SJCRH30 (cell line): ENCODE measurements at regions not wholly inside any gene's neighbourhood (a gene's known extent, or its start where the extent isn't known, plus 50 kb on each side); places are given as distances from the start of the nearest gene placed in this dataset.
"Not testable (repeated sequence)": the region's sequence is repeated elsewhere in the genome, so short reads cannot be mapped to it uniquely, and the experiment has no call there.

ENCODE experiments used
- DNase-seq, 2 experiments: peaks; one replicate each; pipeline ENCODE4 v3.0.0-alpha.2; 2015 to 2020
- H3K27ac ChIP-seq: fragments of 250-450 bp; sonication (Bioruptor Pico); 2 replicates; pipeline ENCODE4 v1.5.1; 2020; ENCODE audit warnings: mild to moderate bottlenecking, moderate library complexity
- H3K27me3 ChIP-seq: fragments of 250-450 bp; sonication (Bioruptor Pico); 2 replicates; pipeline ENCODE4 v1.5.1; 2020; ENCODE audit warnings: mild to moderate bottlenecking, moderate library complexity
- H3K36me3 ChIP-seq: fragments of 250-450 bp; sonication (Bioruptor Pico); 2 replicates; pipeline ENCODE4 v1.5.1; 2020; ENCODE audit warnings: mild to moderate bottlenecking, moderate library complexity
- H3K4me1 ChIP-seq: fragments of 250-450 bp; sonication (Bioruptor Pico); 2 replicates; pipeline ENCODE4 v1.5.1; 2020; ENCODE audit warnings: mild to moderate bottlenecking, moderate library complexity
- H3K4me3 ChIP-seq: fragments of 250-450 bp; sonication (Bioruptor Pico); 2 replicates; pipeline ENCODE4 v1.5.1; 2020; ENCODE audit warnings: mild to moderate bottlenecking, moderate library complexity
- H3K9me3 ChIP-seq: fragments of 250-450 bp; sonication (Bioruptor Pico); replicated peaks from 2 replicates; pipeline ENCODE4 v1.5.1; 2020; ENCODE audit warnings: mild to moderate bottlenecking, moderate library complexity

DNA sequence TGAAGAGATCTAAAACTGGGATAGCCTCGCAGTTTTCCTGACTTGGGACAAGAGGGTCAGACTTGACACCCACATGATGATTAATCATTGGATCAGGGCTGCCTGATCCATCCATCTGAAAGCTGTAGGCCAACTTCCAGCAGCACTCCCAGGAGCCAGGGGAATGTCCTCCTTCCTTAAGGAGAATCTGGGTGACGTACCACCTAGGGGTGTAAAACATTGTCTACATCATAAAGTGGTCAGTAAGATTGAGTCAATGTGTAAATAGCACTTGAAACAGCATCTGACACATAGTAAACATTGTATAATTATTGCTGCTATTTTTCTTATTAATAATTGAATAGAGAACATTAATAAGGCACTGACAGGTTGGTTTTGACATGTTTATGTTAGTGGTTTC is 392.8 kb downstream of the JRKL start:
- no peaks in the 10 kb centered on the region for H3K4me1 ChIP-seq
- no peaks in the 10 kb centered on the region for H3K36me3 ChIP-seq
- H3K4me3 ChIP-seq: no peak overlapping the region
- no peaks in the 10 kb centered on the region for H3K27me3 ChIP-seq
- H3K9me3 ChIP-seq: no peaks in the 10 kb centered on the region
- no peak for DNase-seq
- no peak overlapping the region for H3K27ac ChIP-seq

DNA sequence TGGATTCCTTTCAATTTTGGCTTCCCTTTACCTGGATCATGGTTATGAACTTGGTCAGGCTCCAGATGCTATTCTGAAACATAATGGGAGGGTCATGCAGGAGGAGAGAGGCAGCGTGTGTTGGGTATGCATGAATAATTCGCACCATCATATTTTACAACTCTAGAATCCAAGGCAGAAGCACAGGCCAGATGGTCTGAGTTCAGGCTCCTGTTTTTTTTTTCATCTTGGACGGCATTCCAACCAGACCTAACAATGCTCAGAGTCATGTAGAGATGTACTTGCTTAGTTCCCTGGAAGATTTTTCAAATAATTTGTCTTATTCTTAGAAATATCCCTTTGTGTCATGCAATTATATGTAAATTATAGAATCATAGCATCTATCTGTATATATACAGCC is 393.5 kb downstream of the JRKL start:
- H3K36me3 ChIP-seq: no peaks in the 10 kb centered on the region
- H3K4me1 ChIP-seq: no peaks in the 10 kb centered on the region
- H3K27ac ChIP-seq: no peak overlapping the region
- H3K27me3 ChIP-seq: no peaks in the 10 kb centered on the region
- H3K4me3 ChIP-seq: no peak overlapping the region
- no peak for DNase-seq
- no peaks in the 10 kb centered on the region for H3K9me3 ChIP-seq

DNA sequence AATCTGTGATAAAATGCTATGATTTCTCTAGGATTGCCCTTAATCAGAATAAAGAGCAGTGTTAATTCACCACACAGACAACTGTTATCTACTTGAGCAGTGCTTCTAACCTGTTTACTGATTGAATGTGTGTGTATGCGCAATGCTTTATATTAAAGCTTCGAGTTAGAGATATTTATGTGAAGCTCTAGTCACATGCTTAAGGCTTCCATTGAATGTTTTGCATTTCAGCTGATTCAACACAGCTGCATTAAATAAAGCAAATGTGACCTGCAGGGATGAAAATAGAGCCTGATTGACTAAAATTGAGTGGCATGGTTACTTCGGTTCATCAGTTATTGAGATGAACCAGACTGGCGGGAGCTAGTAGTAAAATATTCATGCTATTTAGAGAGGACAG is 395.3 kb downstream of the JRKL start:
- Histone ChIP-seq H3K4me3 (no peak overlapping the region), H3K36me3 (no peaks in the 10 kb centered on the region), H3K27ac (no peak overlapping the region), H3K27me3 (no peaks in the 10 kb centered on the region), H3K4me1 (no peaks in the 10 kb centered on the region), H3K9me3 (no peaks in the 10 kb centered on the region)
- DNase-seq: no peak

DNA sequence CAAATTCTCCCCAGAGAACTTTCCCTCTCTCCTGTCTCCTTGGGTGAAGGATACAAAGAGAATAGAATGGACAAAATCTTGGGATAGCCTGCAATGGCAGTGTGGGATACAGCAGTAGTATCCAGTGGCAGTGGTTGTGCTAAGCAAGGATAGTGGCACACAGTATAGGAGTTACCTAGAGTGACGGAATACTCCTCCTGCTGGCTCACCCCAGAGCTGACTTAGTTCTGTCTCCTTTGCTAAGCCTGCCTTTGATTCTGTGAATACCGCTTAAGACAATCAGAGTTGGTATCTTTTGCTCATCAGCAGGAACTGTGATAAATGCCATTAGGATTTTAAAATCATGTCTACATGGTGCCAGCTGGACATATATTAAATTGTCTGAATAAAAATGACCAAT is 404.3 kb downstream of the JRKL start:
- Histone ChIP-seq H3K27ac (no peak overlapping the region), H3K36me3 (no peaks in the 10 kb centered on the region), H3K9me3 (no peaks in the 10 kb centered on the region), H3K4me1 (no peaks in the 10 kb centered on the region), H3K27me3 (no peaks in the 10 kb centered on the region), H3K4me3 (no peak overlapping the region)
- DNase-seq: no peak

DNA sequence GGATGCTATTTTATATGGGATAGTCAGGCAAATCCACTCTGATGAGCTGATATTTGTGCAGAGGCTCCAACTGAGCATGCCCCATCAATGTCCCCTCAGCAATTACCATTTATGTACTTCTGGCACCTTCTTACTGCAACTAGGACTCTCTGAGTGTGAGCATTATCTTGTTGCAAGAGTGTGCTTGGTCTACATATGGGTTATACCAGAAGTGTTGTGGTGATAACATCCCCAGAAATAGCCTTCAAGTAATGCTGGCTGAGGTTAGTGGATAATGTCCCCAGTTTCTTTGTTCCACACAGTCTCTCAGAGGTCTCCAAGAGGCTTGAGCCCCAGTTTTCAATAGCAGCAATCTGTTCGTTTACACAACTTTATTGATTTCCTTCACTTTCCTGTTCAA is 408.6 kb downstream of the JRKL start:
- H3K27ac ChIP-seq: no peak overlapping the region
- no peaks in the 10 kb centered on the region for H3K4me1 ChIP-seq
- H3K9me3 ChIP-seq: no peaks in the 10 kb centered on the region
- no peak for DNase-seq
- H3K4me3 ChIP-seq: no peak overlapping the region
- no peaks in the 10 kb centered on the region for H3K27me3 ChIP-seq
- H3K36me3 ChIP-seq: no peaks in the 10 kb centered on the region

DNA sequence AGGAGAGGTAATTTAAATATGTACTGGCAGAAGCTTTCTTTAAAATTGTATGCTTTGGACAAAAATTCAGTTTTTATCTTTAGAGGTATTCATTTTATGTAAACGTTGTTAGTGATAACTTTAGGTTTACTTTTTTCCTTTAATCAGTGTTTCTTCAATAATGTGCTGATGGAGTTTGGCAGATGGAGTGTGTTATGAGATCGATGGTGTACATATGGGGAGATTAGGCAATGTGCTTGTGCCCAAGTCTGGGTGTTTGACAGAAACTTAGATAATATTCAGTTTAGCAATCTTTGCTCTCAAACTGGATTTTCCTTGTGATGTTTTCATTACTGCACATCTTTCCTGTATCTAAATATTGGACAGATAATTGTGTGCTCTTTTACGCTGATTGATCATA is 425.4 kb downstream of the JRKL start:
- DNase-seq: no peak
- Histone ChIP-seq H3K27ac (no peak overlapping the region), H3K27me3 (no peaks in the 10 kb centered on the region), H3K9me3 (no peaks in the 10 kb centered on the region), H3K36me3 (no peaks in the 10 kb centered on the region), H3K4me1 (no peaks in the 10 kb centered on the region), H3K4me3 (no peak overlapping the region)

DNA sequence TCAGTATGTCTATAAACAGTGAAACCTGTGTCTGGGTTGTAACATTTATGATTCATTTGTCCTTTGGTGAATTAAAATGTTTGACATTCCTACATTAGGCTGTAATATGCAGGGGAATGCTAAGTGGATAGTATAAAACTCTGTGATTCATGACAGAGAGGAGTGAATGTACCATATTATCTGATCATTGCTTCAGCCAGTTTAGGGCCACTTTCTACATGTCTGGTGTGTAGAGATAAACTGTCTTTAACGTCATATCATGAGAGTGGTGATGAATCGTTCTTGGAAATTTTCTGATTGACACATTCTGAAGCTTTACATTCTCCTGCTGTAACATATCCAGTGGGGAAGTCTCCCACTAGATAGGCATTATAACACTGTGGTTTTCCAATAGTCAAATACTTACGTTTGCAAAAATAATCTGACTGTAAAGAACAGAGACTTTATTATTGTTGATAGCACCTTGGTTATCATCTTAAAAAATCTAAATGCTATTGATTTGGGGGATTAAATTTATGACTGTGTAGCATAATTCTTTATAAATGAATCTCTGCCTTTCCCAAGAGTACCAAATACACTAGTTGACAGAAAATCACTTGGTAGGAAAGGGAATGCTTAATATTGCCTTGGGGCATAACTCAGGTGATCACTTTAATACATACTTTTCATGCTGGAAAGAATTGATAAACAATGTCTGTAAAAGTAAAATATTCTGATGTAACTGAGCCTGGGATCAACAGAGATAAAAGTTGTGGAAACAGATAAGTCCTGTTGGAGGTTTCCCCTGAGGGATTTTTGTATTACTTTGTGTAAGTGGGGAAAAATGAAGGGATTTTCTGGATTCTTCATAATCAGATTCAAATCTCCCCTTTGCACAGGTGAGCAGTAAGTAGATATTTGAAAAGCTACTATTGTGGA is 427.9 kb downstream of the JRKL start:
- Histone ChIP-seq H3K4me3 (no peak overlapping the region), H3K27ac (no peak overlapping the region), H3K27me3 (no peaks in the 10 kb centered on the region), H3K9me3 (no peaks in the 10 kb centered on the region), H3K4me1 (no peaks in the 10 kb centered on the region), H3K36me3 (no peaks in the 10 kb centered on the region)
- DNase-seq: no peak

DNA sequence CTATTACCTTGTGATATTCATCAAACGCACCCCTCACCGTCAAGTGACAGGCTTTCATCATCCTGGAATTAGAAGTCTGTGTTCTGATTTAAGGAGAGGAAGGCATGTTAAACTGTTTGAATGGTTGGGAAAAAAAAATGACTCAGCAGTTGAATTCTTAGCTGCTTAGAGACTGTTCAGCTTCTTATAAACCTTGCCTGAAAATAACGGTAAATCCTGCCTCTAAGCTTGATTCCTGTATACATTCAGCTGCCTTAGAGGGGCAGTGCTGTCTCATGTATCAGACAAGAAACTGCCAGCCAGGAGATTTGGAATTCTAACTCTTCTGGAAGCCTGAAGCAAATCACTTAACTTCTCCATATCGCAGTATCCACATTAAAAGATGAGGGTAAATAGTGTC is 437.4 kb downstream of the JRKL start:
- H3K4me3 ChIP-seq: no peak overlapping the region
- no peaks in the 10 kb centered on the region for H3K4me1 ChIP-seq
- no peaks in the 10 kb centered on the region for H3K36me3 ChIP-seq
- peak in 1 of 2 experiments; percentile 6 for DNase-seq
- H3K27ac ChIP-seq: no peak overlapping the region
- no peaks in the 10 kb centered on the region for H3K9me3 ChIP-seq
- no peaks in the 10 kb centered on the region for H3K27me3 ChIP-seq

DNA sequence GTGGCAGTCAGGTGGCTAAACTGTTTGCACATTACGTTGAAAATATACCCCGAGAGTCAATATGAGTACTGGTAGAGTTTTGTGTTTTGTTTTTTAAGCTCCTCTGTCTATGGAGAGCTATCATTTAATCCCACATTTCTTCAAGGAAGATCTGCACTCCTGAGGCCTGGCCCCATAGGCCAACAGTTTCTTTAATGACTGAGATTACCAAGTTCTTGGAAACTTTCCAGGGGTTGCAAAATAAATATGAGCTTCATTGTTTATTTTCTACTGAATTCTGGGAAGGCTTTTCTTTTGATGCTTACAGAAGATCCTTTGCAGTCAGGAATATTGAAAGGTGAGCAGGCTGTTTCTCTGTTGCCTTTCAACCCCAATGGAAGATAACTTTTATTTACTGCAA is 452.0 kb downstream of the JRKL start:
- no peaks in the 10 kb centered on the region for H3K36me3 ChIP-seq
- H3K27me3 ChIP-seq: no peaks in the 10 kb centered on the region
- H3K4me3 ChIP-seq: no peak overlapping the region
- no peaks in the 10 kb centered on the region for H3K4me1 ChIP-seq
- H3K27ac ChIP-seq: no peak overlapping the region
- H3K9me3 ChIP-seq: no peaks in the 10 kb centered on the region
- DNase-seq: no peak

DNA sequence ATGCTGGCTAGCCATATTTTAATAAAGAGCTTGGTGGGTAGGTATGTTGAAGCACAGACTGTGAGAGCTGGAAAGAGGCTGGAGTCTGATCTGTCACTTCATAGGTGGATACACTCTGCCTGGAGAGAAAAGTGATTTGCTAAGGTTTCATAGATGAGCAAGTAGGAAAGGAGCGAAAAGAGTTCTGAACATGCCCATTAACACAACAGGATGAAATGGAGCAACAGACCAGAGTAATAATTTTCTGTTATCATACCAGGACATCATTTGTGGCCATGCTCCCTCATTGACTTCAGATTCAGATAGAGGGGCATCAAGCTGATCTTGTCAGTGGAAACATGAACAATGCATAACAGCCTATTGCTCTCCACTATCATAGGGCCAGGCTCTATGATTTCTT is 452.9 kb downstream of the JRKL start:
- no peak for DNase-seq
- H3K36me3 ChIP-seq: no peaks in the 10 kb centered on the region
- no peaks in the 10 kb centered on the region for H3K27me3 ChIP-seq
- H3K9me3 ChIP-seq: no peaks in the 10 kb centered on the region
- H3K4me1 ChIP-seq: no peaks in the 10 kb centered on the region
- no peak overlapping the region for H3K27ac ChIP-seq
- H3K4me3 ChIP-seq: no peak overlapping the region

DNA sequence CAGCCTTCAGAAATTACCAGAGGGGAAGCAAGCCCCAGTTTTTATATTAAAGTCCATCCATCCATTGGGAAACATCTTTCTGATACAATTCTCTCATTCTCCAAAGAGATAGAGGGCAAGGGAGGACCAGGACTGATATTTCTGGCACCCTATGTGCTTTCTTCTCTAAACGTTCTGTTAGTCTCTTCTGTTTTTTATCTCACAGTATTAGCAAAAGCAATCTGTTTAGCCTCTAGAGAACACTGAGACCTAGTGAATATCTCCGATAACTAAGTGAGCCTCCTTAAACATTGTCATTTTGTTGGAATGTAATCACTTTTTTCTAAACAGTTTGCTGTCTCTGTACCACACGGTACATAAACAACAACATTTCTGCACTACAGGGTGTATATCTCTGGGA is 464.6 kb downstream of the JRKL start:
- Histone ChIP-seq H3K4me3 (no peak overlapping the region), H3K9me3 (no peaks in the 10 kb centered on the region), H3K36me3 (no peaks in the 10 kb centered on the region), H3K27me3 (no peaks in the 10 kb centered on the region), H3K27ac (no peak overlapping the region), H3K4me1 (no peaks in the 10 kb centered on the region)
- DNase-seq: no peak

DNA sequence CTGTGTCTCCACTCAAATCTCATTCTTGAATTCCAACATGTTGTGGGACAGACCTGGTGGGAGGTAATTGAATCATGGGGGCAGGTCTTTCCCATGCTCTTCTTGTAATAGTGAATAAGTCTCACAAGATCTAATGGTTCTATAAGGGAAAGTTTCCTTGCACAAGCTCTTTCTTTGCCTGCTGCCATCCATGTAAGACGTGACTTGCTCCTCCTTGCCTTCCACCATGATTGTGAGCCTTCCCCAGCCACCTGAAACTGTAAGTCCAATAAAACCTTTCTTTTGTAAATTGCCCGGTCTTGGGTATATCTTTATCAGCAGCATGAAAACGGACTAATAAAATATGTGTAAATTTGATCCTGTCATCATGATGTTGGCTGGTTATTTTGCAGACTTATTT is 471.9 kb downstream of the JRKL start:
- H3K4me3 ChIP-seq: not testable (repeated sequence)

DNA sequence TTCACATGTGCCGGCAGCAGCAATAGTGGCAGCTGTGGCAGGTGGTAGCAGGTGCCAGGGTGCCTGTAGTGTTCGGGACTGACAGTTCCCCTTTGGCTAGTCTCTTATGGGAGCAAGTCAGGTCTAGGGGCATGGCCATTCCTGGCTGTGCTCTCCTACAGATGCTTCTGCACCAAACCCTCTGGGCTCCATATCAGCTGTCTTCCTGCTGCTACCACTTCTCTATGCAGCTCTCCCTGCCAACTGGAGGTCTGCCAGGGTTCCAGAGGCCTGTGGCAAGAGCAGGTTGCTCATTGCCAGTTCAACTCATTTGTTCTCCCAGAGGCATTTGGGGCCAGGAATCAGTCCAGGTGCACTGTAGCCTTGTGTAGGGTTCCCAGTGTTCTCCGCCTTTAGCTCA is 473.7 kb downstream of the JRKL start:
- Histone ChIP-seq H3K4me3 (no peak overlapping the region), H3K27me3 (no peaks in the 10 kb centered on the region), H3K4me1 (no peaks in the 10 kb centered on the region), H3K36me3 (no peaks in the 10 kb centered on the region), H3K9me3 (no peaks in the 10 kb centered on the region), H3K27ac (no peak overlapping the region)
- no peak for DNase-seq

More for the DNA sequence above, 471.9 kb downstream of the JRKL start:
- not testable (repeated sequence) for H3K9me3 ChIP-seq, H3K36me3 ChIP-seq, H3K27me3 ChIP-seq, DNase-seq, H3K27ac ChIP-seq, H3K4me1 ChIP-seq

DNA sequence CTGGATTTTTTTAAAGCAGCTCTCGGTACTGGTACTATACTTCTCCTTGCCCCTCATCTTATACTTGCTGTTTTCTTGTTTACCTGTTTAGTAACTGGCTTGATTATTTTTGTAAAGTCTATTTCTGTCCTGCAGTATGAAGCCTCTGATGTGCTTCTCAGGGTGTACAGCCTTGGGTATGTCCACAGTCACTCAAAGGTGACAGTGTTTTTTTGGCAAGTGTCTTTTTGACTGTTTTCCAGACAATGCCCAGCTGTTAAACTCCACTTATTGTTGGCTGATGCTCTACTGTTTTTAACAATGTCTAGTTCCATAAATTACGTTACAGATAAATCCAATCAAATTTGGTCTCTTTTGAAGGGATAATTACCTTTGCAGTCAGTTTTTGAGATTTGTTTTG is 475.2 kb downstream of the JRKL start:
- no peaks in the 10 kb centered on the region for H3K27me3 ChIP-seq
- H3K4me1 ChIP-seq: no peaks in the 10 kb centered on the region
- no peaks in the 10 kb centered on the region for H3K9me3 ChIP-seq
- DNase-seq: no peak
- no peak overlapping the region for H3K27ac ChIP-seq
- no peak overlapping the region for H3K4me3 ChIP-seq
- H3K36me3 ChIP-seq: no peaks in the 10 kb centered on the region

DNA sequence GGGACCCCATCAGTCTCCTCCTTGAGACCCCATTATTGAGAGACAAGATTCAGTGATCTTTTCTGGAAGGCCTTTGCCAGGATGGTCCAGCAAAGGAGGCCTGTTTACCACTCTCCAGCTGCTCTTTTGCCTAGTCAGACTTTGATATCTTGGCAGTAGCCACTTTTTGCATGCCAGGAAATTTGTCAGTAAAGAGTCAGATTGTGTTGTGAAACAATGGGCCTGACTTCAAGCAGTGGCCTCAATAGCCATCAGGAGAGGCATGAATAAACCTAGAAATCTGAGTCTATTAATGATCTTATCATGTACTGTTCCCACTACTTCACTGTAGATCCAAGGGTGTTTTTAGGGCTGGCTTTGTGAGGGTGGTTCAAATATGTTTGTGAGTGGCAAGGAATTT is 479.4 kb downstream of the JRKL start:
- H3K36me3 ChIP-seq: no peaks in the 10 kb centered on the region
- DNase-seq: no peak
- no peaks in the 10 kb centered on the region for H3K27me3 ChIP-seq
- H3K27ac ChIP-seq: no peak overlapping the region
- H3K4me1 ChIP-seq: no peaks in the 10 kb centered on the region
- no peaks in the 10 kb centered on the region for H3K9me3 ChIP-seq
- H3K4me3 ChIP-seq: no peak overlapping the region

DNA sequence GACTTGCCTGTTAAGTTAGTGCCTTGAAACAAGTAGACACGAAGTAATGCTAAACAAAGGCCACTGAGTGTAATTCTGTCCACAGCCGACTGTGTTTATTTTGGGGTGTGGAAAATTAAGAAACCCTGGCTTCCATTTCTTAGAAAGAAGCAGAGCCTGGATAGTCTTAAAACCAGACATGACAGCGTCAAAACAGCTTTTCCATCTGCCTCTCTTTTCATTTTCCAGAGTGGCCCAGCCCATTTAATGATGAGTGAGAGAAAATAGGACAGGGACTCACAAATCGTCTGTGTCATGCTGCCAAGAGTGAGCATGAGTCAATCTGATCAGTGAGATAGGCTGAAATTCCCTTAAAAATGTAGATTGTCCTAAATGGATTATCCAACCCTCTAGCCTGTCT is 485.9 kb downstream of the JRKL start:
- H3K27me3 ChIP-seq: no peaks in the 10 kb centered on the region

More for the DNA sequence above, 485.9 kb downstream of the JRKL start:
- no peaks in the 10 kb centered on the region for H3K36me3 ChIP-seq
- no peak for DNase-seq
- H3K4me3 ChIP-seq: no peak overlapping the region
- no peaks in the 10 kb centered on the region for H3K9me3 ChIP-seq
- H3K4me1 ChIP-seq: no peaks in the 10 kb centered on the region
- H3K27ac ChIP-seq: no peak overlapping the region
